GM12891 (cell line): ENCODE measurements at regions not wholly inside any gene's neighbourhood (a gene's known extent, or its start where the extent isn't known, plus 50 kb on each side); places are given as distances from the start of the nearest gene placed in this dataset.
"Not testable (repeated sequence)": the region's sequence is repeated elsewhere in the genome, so short reads cannot be mapped to it uniquely, and the experiment has no call there.

ENCODE experiments used
- DNase-seq: peaks from one replicate; pipeline ENCODE4 v3.0.0; 2011; ENCODE audit warnings: low spot score; ENCODE audit not compliant: insufficient read length
- FAIRE-seq: peaks from 2 replicates; lab custom pipeline; 2011; peaks lifted over from hg19 to GRCh38; lab: Jason Lieb, UNC
- PAX5 ChIP-seq: IDR thresholded peaks from 2 replicates; pipeline ENCODE4 v1.6.1; 2011; ENCODE audit warnings: low read length, moderate library complexity, mild to moderate bottlenecking; ENCODE audit not compliant: insufficient read depth, severe bottlenecking
- POLR2A ChIP-seq: IDR thresholded peaks from 2 replicates; pipeline ENCODE4 v1.6.1; 2011; ENCODE audit warnings: low read depth, low read length, control low read depth
- POLR2AphosphoS5 ChIP-seq: IDR thresholded peaks from 2 replicates; pipeline ENCODE4 v1.6.1; 2011; ENCODE audit warnings: low read depth, low read length, control low read depth
- POU2F2 ChIP-seq: IDR thresholded peaks from 2 replicates; pipeline ENCODE4 v1.6.1; 2011; ENCODE audit warnings: low read depth, mild to moderate bottlenecking, control low read depth, low read length, moderate library complexity
- SPI1 ChIP-seq: IDR thresholded peaks from 2 replicates; pipeline ENCODE4 v1.6.1; 2011; ENCODE audit warnings: low read depth, low read length, control low read depth
- TAF1 ChIP-seq: IDR thresholded peaks from 2 replicates; pipeline ENCODE4 v1.6.1; 2011; ENCODE audit warnings: low read depth, low read length, control low read depth

GRCh38 chrX:1020634-1021166 is 191.7 kb downstream of the CRLF2 start:
- FAIRE-seq, result no peak
- no peak for DNase-seq
- TF ChIP-seq PAX5, result no peak
- no peak for TF ChIP-seq SPI1
- no peak for TF ChIP-seq POLR2A
- no peak for TF ChIP-seq POU2F2

GRCh38 chrX:1016926-1017325 is 195.5 kb downstream of the CRLF2 start:
- not testable (repeated sequence) for FAIRE-seq, DNase-seq

DNA sequence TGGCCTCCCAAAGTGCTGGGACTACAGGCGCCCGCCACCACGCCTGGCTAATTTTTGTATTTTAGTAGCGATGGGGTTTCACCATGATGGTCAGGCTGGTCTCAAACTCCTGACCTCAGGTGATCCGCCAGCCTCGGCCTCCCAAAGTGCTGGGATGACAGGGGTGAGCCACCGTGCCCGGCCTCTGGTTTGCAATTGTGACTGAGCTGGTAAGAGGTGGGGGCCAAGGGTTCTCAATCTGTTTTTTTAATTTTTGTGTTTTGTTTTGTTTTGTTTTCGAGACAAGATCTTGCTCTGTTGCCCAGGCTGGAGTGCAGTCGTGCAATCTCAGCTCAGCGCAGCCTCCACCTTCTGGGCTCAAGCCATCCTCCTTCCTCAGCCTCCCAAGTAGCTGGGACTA is 196.2 kb downstream of the CRLF2 start:
- FAIRE-seq, DNase-seq: not testable (repeated sequence)

- no peak for FAIRE-seq
- no peak for DNase-seq
- TF ChIP-seq PAX5 (no peak), POLR2A (no peak), POLR2AphosphoS5 (no peak), TAF1 (no peak), SPI1 (no peak), POU2F2 (no peak)
Observed at GRCh38 chrX:1012678-1013300, 199.7 kb downstream of the CRLF2 start.

DNA sequence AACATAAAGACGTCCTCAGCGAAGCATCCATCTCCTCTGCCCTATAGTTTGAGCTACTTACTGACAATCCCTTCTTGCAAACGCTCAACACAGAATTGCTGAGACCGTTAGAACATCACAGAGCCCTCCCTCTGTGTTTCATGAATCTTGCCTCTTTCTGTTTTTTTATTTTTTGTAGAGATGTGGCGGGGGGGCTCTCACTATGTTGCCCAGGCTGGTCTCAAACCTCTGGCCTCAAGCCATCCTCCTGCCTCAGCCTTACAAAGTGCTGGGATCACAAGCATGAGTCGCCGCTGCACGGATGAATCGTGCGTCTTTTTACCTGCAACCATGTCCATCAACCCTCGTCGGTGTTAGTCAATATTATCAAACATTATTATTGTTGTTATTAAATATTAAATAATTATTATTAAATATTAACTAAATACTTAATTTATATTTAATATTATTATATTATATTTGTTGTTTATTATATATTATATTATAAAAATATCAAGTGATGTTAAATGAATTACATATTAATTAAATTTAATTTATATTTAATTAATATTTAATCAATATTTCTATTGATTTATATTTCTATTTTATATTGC is 200.7 kb downstream of the CRLF2 start:
- no peak for TF ChIP-seq POLR2A
- TF ChIP-seq POU2F2, result no peak
- no peak for TF ChIP-seq PAX5
- no peak for TF ChIP-seq SPI1
- DNase-seq (no peak), FAIRE-seq (no peak)

GRCh38 chrX:1009771-1010170 is 202.7 kb downstream of the CRLF2 start:
- no peak for DNase-seq
- TF ChIP-seq POU2F2 (no peak), SPI1 (no peak), PAX5 (no peak), POLR2A (no peak), TAF1 (no peak), POLR2AphosphoS5 (no peak)
- FAIRE-seq, result no peak

DNA sequence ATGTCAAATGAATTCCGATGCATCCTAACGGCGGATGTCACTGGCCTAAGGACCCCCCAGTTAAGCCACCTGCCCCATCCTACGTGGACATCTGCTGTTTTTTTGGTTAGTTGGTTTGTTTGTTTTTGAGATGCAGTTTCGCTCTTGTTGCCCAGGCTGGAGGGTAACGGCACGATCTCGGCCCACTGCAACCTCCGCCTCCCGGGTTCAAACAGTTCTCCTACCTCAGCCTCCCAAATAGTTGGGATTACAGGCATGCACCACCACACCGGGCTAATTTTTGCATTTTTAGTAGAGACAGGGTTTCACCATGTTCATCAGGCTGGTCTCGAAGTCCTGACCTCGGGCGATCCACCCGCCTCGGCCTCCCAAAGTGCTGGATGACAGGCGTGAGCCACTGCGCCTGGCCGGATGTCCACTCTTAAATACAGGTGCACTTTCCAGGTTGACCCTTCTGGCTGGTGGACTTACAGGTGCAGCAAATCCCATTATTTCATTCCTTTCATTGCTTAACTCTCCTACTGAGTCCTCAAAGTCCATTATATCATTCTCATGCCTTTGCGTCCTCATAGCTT is 206.2 kb downstream of the CRLF2 start:
- FAIRE-seq (no peak), DNase-seq (no peak)
- TF ChIP-seq SPI1 (no peak), TAF1 (no peak), PAX5 (no peak), POLR2AphosphoS5 (no peak), POU2F2 (no peak), POLR2A (no peak)

DNA sequence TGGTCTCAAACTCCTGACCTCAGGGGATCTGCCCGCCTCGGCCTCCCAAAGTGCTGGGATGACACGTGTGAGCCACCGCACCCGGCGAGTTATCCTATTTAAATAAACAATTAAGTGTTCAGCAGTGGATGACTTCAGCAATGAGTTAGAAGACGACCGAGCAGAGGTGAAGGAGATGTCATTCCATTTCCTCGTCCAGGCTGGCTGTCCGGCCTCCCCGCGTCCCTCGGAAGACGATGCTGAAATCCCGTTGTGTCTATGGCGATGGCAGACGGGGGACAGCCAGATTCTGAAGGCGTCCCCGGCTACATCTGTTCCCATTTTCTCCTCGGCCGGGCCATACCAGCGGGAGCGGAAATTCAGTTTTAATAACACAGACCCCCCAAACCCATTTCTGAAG is 209.8 kb downstream of the CRLF2 start:
- no peak for FAIRE-seq
- TF ChIP-seq SPI1 (no peak), TAF1 (no peak), POU2F2 (no peak)
- DNase-seq, result no peak

DNA sequence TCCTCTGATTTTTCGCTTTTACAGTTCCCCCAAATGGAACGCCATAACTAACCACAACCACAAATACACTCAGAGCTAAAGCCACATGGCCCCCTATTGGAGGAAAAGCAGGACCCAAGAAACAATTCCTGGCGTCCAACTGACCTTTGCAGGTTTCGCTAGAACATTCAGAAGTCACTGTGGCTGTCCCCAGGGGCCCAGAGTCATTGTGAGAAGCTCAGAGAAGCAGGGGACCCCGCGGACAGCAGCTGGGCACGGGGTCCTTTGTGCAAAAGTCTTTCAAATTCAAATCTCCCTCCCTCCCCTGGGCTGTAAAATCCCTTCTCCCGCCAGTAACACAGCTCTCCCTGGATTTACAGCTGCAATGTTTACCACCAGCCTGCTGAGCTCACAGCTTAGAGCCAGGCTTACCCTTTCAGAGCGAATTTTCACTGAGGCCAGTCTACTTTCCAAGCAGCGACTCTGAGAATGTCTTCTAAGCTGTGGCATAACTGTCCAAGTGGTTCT is 214.8 kb downstream of the CRLF2 start:
- no peak for TF ChIP-seq PAX5
- no peak for TF ChIP-seq SPI1
- no peak for FAIRE-seq
- DNase-seq, result no peak

GRCh38 chrX:994780-995179 is 217.7 kb downstream of the CRLF2 start:
- TF ChIP-seq SPI1 (no peak), POLR2AphosphoS5 (no peak), TAF1 (no peak), POLR2A (no peak), POU2F2 (no peak), PAX5 (no peak)
- DNase-seq (no peak), FAIRE-seq (no peak)

GRCh38 chrX:989959-990510 is 222.4 kb downstream of the CRLF2 start:
- no peak for FAIRE-seq
- DNase-seq, result no peak
- TF ChIP-seq TAF1 (no peak), POLR2AphosphoS5 (no peak), SPI1 (no peak), PAX5 (no peak), POU2F2 (no peak)

GRCh38 chrX:988530-988929 is 223.9 kb downstream of the CRLF2 start:
- DNase-seq, FAIRE-seq: not testable (repeated sequence)
